Right ventricle myocardium superior (tissue), 1 donor: ENCODE measurements at regions not wholly inside any gene's neighbourhood (a gene's known extent, or its start where the extent isn't known, plus 50 kb on each side); places are given as distances from the start of the nearest gene placed in this dataset.
"Not testable (repeated sequence)": the region's sequence is repeated elsewhere in the genome, so short reads cannot be mapped to it uniquely, and the experiment has no call there.

Source experiments
- ATAC-seq: fragments of 200-7000 bp; cut with Tn5 transposase; one replicate; pipeline ENCODE4 v1.9.1; 2020; ENCODE audit warnings: mild to moderate bottlenecking; ENCODE audit not compliant: poor library complexity
- DNase-seq: peaks from one replicate; pipeline ENCODE4 v3.0.0-alpha.2; 2020
- intact Hi-C: fragments of 100-400 bp; cut with DNase I; formaldehyde crosslinking; loops from one replicate; pipeline ENCODE4 v1.11.2; 2022
- donor health status: DM: no; HTN: yes; CAD: no; lungs with severe emphysema.

- DNase-seq (no peak), ATAC-seq (no peak)
- intact Hi-C loops = no loop called here
Measured at GRCh38 chr12:87385322-87385721, 643.9 kb downstream of the C12orf50 start.

DNA sequence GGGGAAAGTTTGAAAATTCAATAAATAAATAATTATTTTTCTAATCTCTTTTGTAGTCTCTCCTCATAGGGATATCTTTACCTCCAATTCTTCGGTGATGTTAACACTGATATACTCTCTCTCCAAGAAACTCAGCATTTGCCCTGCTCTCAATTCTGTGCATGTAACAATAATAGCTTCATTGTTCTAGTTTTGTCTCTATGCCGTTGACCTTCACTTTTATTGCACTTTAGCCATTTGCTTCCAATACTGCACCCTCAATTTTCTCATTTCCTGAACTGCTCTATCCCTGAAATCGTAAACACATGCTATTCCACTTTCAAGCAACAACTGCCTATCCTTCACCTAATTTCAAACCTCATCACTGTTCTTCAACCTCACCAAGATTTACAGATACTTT is 645.0 kb downstream of the C12orf50 start:
- DNase-seq (no peak), ATAC-seq (no peak)
- intact Hi-C loops = no loop called here

DNA sequence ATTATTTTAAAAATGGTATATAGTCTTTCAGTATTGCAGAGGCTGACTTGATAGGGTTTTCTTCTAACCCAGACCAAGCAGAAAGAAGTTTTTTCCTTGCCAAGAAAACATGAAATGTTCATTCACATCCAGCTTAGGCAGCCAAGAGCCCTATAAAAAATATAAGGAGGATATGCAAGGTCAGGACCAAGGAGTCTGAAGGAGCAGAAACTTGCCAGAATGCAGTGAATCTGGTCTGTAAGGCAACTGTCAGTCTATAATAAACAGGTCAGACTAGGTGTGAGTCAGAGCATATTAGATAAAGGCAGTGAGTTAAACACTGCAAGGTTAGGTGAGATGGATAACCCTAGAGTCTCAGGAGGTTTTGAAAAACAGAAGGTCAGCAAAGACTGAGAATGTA is 645.5 kb downstream of the C12orf50 start:
- ATAC-seq = no peak
- no peak for DNase-seq
- intact Hi-C loops = no loop called here

- intact Hi-C loops = no loop called here
- no peak for ATAC-seq
Measured at GRCh38 chr12:87382959-87383566, 646.1 kb downstream of the C12orf50 start.

GRCh38 chr12:87382436-87382835 is 646.8 kb downstream of the C12orf50 start:
- intact Hi-C loops = no loop called here

More at GRCh38 chr12:87382959-87383566, 646.1 kb downstream of the C12orf50 start:
- DNase-seq = no peak

GRCh38 chr12:87381742-87382141 is 647.5 kb downstream of the C12orf50 start:
- DNase-seq (no peak), ATAC-seq (no peak)
- intact Hi-C loops = no loop called here

More at GRCh38 chr12:87382436-87382835, 646.8 kb downstream of the C12orf50 start:
- ATAC-seq (no peak), DNase-seq (no peak)

GRCh38 chr12:87378526-87378925 is 650.7 kb downstream of the C12orf50 start:
- no peak for DNase-seq
- ATAC-seq = no peak
- intact Hi-C loops = no loop called here

DNA sequence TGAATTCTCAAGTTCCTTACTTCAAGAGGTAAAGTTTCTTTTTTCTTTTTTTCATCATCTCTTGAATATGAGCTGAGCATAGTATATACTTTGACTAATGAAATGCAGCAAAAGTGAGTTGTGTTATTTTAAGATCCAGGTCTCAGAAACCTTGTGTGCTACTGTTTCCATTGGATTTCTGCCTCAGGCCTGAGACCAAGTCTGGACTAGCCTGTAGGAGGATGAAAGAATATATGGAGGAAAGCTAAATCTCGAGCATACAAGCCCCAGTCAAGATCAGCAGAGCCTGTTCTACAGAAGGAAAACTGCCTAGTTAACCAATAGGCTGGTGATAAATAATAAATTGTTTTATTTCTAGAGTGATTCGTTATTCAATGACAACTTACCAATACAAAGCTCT is 652.5 kb downstream of the C12orf50 start:
- intact Hi-C loops = no loop called here
- no peak for ATAC-seq
- DNase-seq = no peak

GRCh38 chr12:87369161-87369560 is 660.0 kb downstream of the C12orf50 start:
- no peak for DNase-seq
- ATAC-seq = no peak
- intact Hi-C loops = no loop called here

DNA sequence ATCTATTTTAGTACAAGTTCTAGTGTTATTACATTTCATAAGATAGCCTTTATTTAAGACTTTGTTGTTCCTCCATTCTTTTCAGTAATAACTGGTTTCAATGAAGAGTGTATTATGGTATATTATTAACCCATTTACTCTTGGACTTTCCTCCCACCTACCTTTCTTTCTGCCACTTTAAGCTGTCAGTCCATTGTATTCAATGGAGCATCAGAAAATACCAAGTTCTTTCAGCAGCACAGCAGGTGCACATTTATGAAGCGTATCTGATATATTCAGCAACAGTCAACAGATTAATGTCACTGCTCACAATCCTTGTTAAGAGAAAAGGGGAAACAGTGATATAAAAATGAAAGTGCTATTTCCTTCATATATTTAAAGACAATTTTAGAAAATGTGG is 660.9 kb downstream of the C12orf50 start:
- intact Hi-C loops = no loop called here
- ATAC-seq (no peak), DNase-seq (no peak)

- DNase-seq = no peak
- intact Hi-C loops = no loop called here
- ATAC-seq = no peak
Measured at GRCh38 chr12:87365423-87365822, 663.8 kb downstream of the C12orf50 start.

DNA sequence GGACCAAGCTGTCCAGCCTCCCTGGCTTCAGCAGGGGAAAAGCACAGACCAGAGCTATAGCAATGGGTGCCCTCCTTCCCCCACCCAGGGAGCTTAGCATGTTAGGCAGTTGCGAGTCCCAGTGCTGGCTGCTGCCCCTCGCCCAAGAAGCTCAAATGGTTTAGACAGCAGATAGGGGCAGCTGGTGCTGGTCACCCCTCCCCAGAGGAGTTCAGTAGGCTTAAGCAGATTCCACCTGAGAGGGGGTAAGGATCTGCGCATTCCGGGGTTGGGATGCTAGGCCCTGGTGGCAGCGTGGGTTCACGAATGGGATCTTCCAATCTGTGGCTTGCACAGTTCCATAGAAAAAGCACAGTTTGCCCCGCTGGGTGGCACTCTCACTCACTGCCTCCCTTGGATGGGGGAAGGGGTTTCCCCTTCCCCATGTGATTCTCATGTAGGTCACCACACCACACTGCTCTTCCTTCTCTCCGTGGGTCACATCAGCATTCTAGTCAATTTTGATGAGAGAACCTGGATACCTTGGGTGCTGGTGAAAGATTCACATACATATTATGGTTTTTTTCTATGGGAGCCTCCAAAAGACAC is 665.6 kb downstream of the C12orf50 start:
- DNase-seq (no peak), ATAC-seq (no peak)
- intact Hi-C loops = no loop called here

- ATAC-seq (no peak), DNase-seq (no peak)
- intact Hi-C loops = no loop called here
Measured at GRCh38 chr12:87349681-87350080, 679.5 kb downstream of the C12orf50 start.

- no peak for ATAC-seq
- intact Hi-C loops = no loop called here
Measured at GRCh38 chr12:87348071-87348470, 681.1 kb downstream of the C12orf50 start.

GRCh38 chr12:87344699-87345098 is 684.5 kb downstream of the C12orf50 start:
- intact Hi-C loops = no loop called here

More at GRCh38 chr12:87348071-87348470, 681.1 kb downstream of the C12orf50 start:
- DNase-seq = no peak

GRCh38 chr12:87338681-87339080 is 690.5 kb downstream of the C12orf50 start:
- DNase-seq (no peak), ATAC-seq (no peak)
- intact Hi-C loops = no loop called here

More at GRCh38 chr12:87344699-87345098, 684.5 kb downstream of the C12orf50 start:
- no peak for DNase-seq
- no peak for ATAC-seq

DNA sequence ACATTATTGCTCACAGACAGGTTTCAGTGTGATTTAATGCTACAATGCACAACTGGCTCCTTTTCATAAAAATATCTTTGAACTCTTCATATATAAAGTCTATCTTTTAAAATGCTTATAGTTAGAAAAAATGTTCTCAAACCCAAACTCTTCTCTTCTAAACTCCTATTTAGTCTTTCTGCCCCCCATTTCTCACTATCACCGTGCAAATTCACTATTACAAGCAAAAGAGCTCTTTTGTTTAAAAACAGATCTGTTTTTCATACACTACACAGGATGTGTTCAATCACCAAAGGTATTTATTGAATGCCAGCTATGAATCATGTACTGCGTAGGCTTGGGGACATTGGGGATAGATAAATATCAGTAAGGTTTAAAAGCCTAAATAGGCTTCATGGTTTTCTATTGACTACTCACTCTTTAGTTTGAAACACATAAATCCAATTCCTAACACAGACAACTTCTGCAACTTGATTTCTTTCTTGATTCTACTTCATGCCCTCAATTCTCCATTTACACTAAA is 692.3 kb downstream of the C12orf50 start:
- ATAC-seq (no peak), DNase-seq (no peak)
- intact Hi-C loops = no loop called here

DNA sequence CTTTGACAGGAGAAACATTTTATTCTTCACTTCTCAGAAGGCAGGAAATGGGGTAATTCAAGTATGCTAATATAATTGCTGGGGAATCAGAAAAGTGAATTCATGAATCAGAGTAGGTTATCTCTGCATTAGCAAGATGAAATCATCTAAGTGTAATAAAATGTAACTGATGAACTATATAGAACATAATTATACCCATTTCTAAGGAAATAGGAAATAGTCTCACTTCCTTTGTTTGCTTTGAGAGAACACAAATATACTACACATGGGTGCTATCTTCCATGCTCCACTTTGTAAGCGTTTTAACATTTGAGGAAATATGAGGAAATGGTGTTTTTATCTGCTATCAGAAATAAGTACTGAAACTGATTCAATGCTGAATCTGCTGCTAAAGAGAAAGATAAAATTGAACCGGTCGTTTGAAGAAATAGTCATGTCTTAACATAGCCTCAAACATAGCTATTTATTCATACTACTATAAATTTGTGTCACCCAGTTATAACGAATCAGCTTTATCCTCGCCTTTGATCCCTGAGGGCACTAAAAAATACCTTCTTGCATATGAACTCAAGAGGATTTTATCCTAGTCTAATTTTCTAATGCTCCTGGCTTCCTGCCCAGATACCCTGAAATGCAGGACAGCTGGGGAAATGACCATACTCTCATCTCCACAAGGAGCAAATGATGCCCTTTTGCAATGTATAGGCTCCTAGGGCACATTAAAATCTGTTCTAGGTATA is 696.0 kb downstream of the C12orf50 start:
- intact Hi-C loops = no loop called here
- no peak for ATAC-seq

DNA sequence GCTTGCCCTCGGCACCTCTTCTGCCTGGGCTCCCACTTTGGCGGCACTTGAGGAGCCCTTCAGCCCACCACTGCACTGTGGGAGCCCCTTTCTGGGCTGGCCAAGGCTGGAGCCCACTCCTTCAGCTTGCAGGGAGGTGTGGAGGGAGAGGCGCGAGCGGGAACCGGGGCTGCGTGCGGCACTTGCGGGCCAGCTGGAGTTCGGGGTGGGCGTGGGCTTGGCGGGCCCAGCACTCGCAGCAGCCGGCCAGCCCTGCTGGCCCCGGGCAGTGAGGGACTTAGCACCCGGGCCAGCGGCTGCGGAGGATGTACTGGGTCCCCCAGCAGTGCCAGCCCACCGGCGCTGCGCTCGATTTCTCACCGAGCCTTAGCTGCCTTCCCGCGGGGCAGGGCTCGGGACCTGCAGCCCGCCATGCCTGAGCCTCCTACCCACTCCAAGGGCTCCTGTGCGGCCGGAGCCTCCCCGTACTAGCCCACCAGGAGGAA is 699.1 kb downstream of the C12orf50 start:
- intact Hi-C loops, DNase-seq, ATAC-seq: not testable (repeated sequence)

More for the DNA sequence above, 696.0 kb downstream of the C12orf50 start:
- no peak for DNase-seq
